ENCODE measurements at regions not wholly inside any gene's neighbourhood (a gene's known extent, or its start where the extent isn't known, plus 50 kb on each side); places are given as distances from the start of the nearest gene placed in this dataset.

DNA sequence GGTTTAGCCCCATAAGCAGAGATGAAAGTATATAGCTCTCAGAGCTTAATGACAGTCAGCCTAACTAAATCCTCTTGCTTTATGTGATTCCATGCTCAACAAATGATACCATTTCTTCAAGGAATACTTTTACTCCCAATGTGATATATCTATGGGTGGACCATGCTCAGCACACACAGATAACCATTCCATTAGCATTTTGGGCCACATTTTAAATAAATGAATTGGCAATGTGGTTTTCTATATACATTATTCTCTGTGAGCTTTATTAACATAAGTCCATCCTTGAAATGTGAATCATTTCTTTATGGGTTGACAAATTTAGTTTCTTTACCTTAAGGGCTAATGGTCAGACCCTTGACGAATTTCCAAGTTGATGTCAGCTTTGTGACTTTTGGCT, 329.3 kb upstream of the CITED2 start:
- no peak for TF ChIP-seq EZH2 (IDR thresholded peaks at IDR 0.05; ENCODE audit: insufficient read depth, poor library complexity, severe bottlenecking)
- TF ChIP-seq EZH2phosphoT487 (IDR thresholded peaks at IDR 0.05; ENCODE audit: insufficient read depth, low read depth), result no peak

Data from GM23248 (cell line).